ENCODE measurements at regions not wholly inside any gene's neighbourhood (a gene's known extent, or its start where the extent isn't known, plus 50 kb on each side); places are given as distances from the start of the nearest gene placed in this dataset.

- no peak for TF ChIP-seq YY1 (IDR thresholded peaks at IDR 0.05; ENCODE audit: insufficient read depth, insufficient read length)
- no peak for TF ChIP-seq ZNF274 (IDR thresholded peaks at IDR 0.05; ENCODE audit: low read depth, low read length)
- no peak for TF ChIP-seq SUZ12 (IDR thresholded peaks at IDR 0.05; ENCODE audit: extremely low read depth, insufficient read depth, insufficient read length)
- Histone ChIP-seq H3K4me1 (ENCODE audit: insufficient read depth, insufficient read length) (peaks cover 3% of the 10 kb centered on the region), H3K9me3 (ENCODE audit: insufficient read depth, low read length) (no peaks in the 10 kb centered on the region)
These were observed 86.5 kb upstream of the NEURL1B start for GRCh38 chr5:172554562-172554961.

GRCh38 chr5:172553903-172554302, 87.2 kb upstream of the NEURL1B start:
- no peaks in the 10 kb centered on the region for H3K9me3 ChIP-seq (ENCODE audit: insufficient read depth, low read length)
- no peaks in the 10 kb centered on the region for H3K27me3 ChIP-seq (ENCODE audit: insufficient read depth, insufficient read length)
- H3K4me1 ChIP-seq (ENCODE audit: insufficient read depth, insufficient read length) = peaks cover 3% of the 10 kb centered on the region
- no peak for DNase-seq (ENCODE audit: low read depth, low spot score)
- no peaks in the 10 kb centered on the region for H3K36me3 ChIP-seq (ENCODE audit: insufficient read depth, insufficient read length, low read length)
- no peak overlapping the region for H3K9ac ChIP-seq (ENCODE audit: insufficient read length, low read depth)
- TF ChIP-seq SUZ12 (IDR thresholded peaks at IDR 0.05; ENCODE audit: extremely low read depth, insufficient read depth, insufficient read length) = no peak
- TF ChIP-seq ZNF274 (IDR thresholded peaks at IDR 0.05; ENCODE audit: low read depth, low read length) = no peak
- TF ChIP-seq YY1 (IDR thresholded peaks at IDR 0.05; ENCODE audit: insufficient read depth, insufficient read length) = no peak
- H3K4me3 ChIP-seq (ENCODE audit: insufficient read length, low read depth) = no peak overlapping the region

More at GRCh38 chr5:172554562-172554961, 86.5 kb upstream of the NEURL1B start:
- DNase-seq (ENCODE audit: low read depth, low spot score) = no peak
- Histone ChIP-seq H3K36me3 (ENCODE audit: insufficient read depth, insufficient read length, low read length) (no peaks in the 10 kb centered on the region), H3K4me3 (ENCODE audit: insufficient read length, low read depth) (no peak overlapping the region), H3K9ac (ENCODE audit: insufficient read length, low read depth) (no peak overlapping the region), H3K27me3 (ENCODE audit: insufficient read depth, insufficient read length) (no peaks in the 10 kb centered on the region)

DNA sequence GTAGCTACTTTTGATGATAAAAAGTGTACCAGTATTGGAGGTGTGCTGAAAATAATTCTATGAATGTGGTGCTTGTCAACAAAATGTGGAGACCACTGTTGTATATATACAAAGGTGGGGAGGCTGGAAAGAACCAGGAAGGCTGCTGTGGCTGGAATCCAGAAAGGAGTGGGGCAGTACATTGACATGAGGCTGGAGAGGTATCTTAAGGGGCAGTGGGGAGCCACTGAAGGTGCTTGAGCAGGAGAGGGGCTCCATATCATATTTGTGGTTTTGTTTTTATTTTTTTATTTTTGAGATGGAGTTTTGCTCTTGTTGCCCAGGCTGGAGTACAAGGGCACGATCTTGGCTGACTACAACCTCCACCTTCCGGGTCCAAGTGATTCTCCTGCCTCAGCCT, 87.9 kb upstream of the NEURL1B start:
- Histone ChIP-seq H3K4me1 (ENCODE audit: insufficient read depth, insufficient read length) (no peaks in the 10 kb centered on the region), H3K27me3 (ENCODE audit: insufficient read depth, insufficient read length) (no peaks in the 10 kb centered on the region), H3K36me3 (ENCODE audit: insufficient read depth, insufficient read length, low read length) (no peaks in the 10 kb centered on the region), H3K9ac (ENCODE audit: insufficient read length, low read depth) (no peak overlapping the region), H3K9me3 (ENCODE audit: insufficient read depth, low read length) (no peaks in the 10 kb centered on the region), H3K4me3 (ENCODE audit: insufficient read length, low read depth) (no peak overlapping the region)
- TF ChIP-seq YY1 (IDR thresholded peaks at IDR 0.05; ENCODE audit: insufficient read depth, insufficient read length) = no peak
- no peak for TF ChIP-seq ZNF274 (IDR thresholded peaks at IDR 0.05; ENCODE audit: low read depth, low read length)
- TF ChIP-seq SUZ12 (IDR thresholded peaks at IDR 0.05; ENCODE audit: extremely low read depth, insufficient read depth, insufficient read length) = no peak
- no peak for DNase-seq (ENCODE audit: low read depth, low spot score)

GRCh38 chr5:172550996-172551395, 90.1 kb upstream of the NEURL1B start:
- H3K4me1 ChIP-seq (ENCODE audit: insufficient read depth, insufficient read length) = peaks cover 4% of the 10 kb centered on the region
- H3K27me3 ChIP-seq (ENCODE audit: insufficient read depth, insufficient read length) = no peaks in the 10 kb centered on the region
- no peak for DNase-seq (ENCODE audit: low read depth, low spot score)
- no peaks in the 10 kb centered on the region for H3K36me3 ChIP-seq (ENCODE audit: insufficient read depth, insufficient read length, low read length)
- TF ChIP-seq ZNF274 (IDR thresholded peaks at IDR 0.05; ENCODE audit: low read depth, low read length) (no peak), SUZ12 (IDR thresholded peaks at IDR 0.05; ENCODE audit: extremely low read depth, insufficient read depth, insufficient read length) (no peak), YY1 (IDR thresholded peaks at IDR 0.05; ENCODE audit: insufficient read depth, insufficient read length) (no peak)
- no peaks in the 10 kb centered on the region for H3K9me3 ChIP-seq (ENCODE audit: insufficient read depth, low read length)
- H3K4me3 ChIP-seq (ENCODE audit: insufficient read length, low read depth) = no peak overlapping the region
- H3K9ac ChIP-seq (ENCODE audit: insufficient read length, low read depth) = no peak overlapping the region

DNA sequence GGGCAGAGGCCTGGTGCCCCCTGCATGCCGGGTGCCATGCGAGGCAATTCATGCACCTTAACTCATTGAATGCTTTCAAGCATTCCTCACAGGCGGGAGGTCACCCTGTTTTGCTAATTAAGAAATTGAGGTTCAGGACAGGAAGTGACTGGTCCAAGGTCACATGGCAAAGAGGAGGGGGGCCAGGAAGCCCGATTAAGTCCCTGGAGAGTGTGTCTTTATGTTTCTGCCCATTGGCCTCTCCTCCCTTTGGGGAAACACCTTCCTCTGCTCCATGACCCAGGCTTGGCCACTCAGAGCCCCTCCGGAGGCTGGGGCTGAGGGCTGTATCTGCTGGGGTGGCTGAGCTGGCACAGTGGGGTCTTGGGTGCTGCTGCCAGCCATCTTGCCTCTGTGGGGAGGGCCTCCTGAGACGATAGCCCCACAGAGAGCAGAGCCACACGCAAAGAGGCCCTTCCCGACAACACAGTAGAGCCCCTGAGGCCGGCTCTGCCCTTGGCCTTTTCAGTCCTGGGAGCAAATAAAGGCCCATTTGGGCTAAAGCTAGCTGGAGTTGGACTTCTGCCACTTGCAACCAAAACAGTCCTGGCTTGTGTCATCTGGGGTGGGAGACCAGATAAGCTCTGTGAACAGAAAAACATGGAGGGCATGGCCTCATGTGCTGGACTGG, 90.8 kb upstream of the NEURL1B start:
- Histone ChIP-seq H3K4me3 (ENCODE audit: insufficient read length, low read depth) (no peak overlapping the region), H3K9ac (ENCODE audit: insufficient read length, low read depth) (no peak overlapping the region), H3K36me3 (ENCODE audit: insufficient read depth, insufficient read length, low read length) (no peaks in the 10 kb centered on the region), H3K27me3 (ENCODE audit: insufficient read depth, insufficient read length) (no peaks in the 10 kb centered on the region), H3K9me3 (ENCODE audit: insufficient read depth, low read length) (no peaks in the 10 kb centered on the region), H3K4me1 (ENCODE audit: insufficient read depth, insufficient read length) (peaks cover 4% of the 10 kb centered on the region)
- DNase-seq (ENCODE audit: low read depth, low spot score) = no peak
- no peak for TF ChIP-seq SUZ12 (IDR thresholded peaks at IDR 0.05; ENCODE audit: extremely low read depth, insufficient read depth, insufficient read length)
- no peak for TF ChIP-seq YY1 (IDR thresholded peaks at IDR 0.05; ENCODE audit: insufficient read depth, insufficient read length)
- TF ChIP-seq ZNF274 (IDR thresholded peaks at IDR 0.05; ENCODE audit: low read depth, low read length) = no peak

- H3K9me3 ChIP-seq (ENCODE audit: insufficient read depth, low read length) = no peaks in the 10 kb centered on the region
- H3K36me3 ChIP-seq (ENCODE audit: insufficient read depth, insufficient read length, low read length) = no peaks in the 10 kb centered on the region
- DNase-seq (ENCODE audit: low read depth, low spot score) = no peak
- TF ChIP-seq YY1 (IDR thresholded peaks at IDR 0.05; ENCODE audit: insufficient read depth, insufficient read length) (no peak), ZNF274 (IDR thresholded peaks at IDR 0.05; ENCODE audit: low read depth, low read length) (no peak), SUZ12 (IDR thresholded peaks at IDR 0.05; ENCODE audit: extremely low read depth, insufficient read depth, insufficient read length) (no peak)
- H3K4me1 ChIP-seq (ENCODE audit: insufficient read depth, insufficient read length) = peaks cover 4% of the 10 kb centered on the region
- no peak overlapping the region for H3K9ac ChIP-seq (ENCODE audit: insufficient read length, low read depth)
- H3K27me3 ChIP-seq (ENCODE audit: insufficient read depth, insufficient read length) = no peaks in the 10 kb centered on the region
- no peak overlapping the region for H3K4me3 ChIP-seq (ENCODE audit: insufficient read length, low read depth)
These were observed 91.4 kb upstream of the NEURL1B start for GRCh38 chr5:172549696-172550095.

GRCh38 chr5:172548981-172549687, 91.9 kb upstream of the NEURL1B start:
- Histone ChIP-seq H3K9me3 (ENCODE audit: insufficient read depth, low read length) (no peaks in the 10 kb centered on the region), H3K4me1 (ENCODE audit: insufficient read depth, insufficient read length) (peaks cover 4% of the 10 kb centered on the region), H3K36me3 (ENCODE audit: insufficient read depth, insufficient read length, low read length) (no peaks in the 10 kb centered on the region), H3K4me3 (ENCODE audit: insufficient read length, low read depth) (no peak overlapping the region), H3K27me3 (ENCODE audit: insufficient read depth, insufficient read length) (no peaks in the 10 kb centered on the region), H3K9ac (ENCODE audit: insufficient read length, low read depth) (no peak overlapping the region)
- TF ChIP-seq SUZ12 (IDR thresholded peaks at IDR 0.05; ENCODE audit: extremely low read depth, insufficient read depth, insufficient read length) (no peak), YY1 (IDR thresholded peaks at IDR 0.05; ENCODE audit: insufficient read depth, insufficient read length) (no peak), ZNF274 (IDR thresholded peaks at IDR 0.05; ENCODE audit: low read depth, low read length) (no peak)
- DNase-seq (ENCODE audit: low read depth, low spot score) = no peak

Measured in NT2/D1 (cell line).